ENCODE measurements at regions not wholly inside any gene's neighbourhood (a gene's known extent, or its start where the extent isn't known, plus 50 kb on each side); places are given as distances from the start of the nearest gene placed in this dataset.

GRCh38 chr2:187168720-187169713 lies 279.0 kb downstream of the CALCRL start:
- FAIRE-seq (no peak), DNase-seq (no peak)
- no peaks in the 10 kb centered on the region for H3K27me3 ChIP-seq (ENCODE audit: control insufficient read depth in 3 of 3, insufficient read depth in 3 of 3, low read length in 3 of 3)
- no peak overlapping the region for H3K4me3 ChIP-seq (ENCODE audit: low read depth in 1 of 3, low read length in 3 of 3)
- 43 to 67% (median 62%) methylated on average over 4 of the region's 4 CpGs for whole genome bisulfite sequencing, 3 donors
- H3K36me3 ChIP-seq (ENCODE audit: control insufficient read depth in 3 of 3, insufficient read depth in 2 of 3, low read depth in 1 of 3, low read length in 3 of 3), result no peaks in the 10 kb centered on the region
- H3K4me1 ChIP-seq (ENCODE audit: control insufficient read depth in 3 of 3, insufficient read depth in 2 of 3, low read depth in 1 of 3, low read length in 2 of 3), result no peaks in the 10 kb centered on the region
- peaks cover 0 to 11% of the 10 kb centered on the region in 2 donors for H3K9me3 ChIP-seq (ENCODE audit: control insufficient read depth in 2 of 2, insufficient read depth in 1 of 2, low read depth in 1 of 2, low read length in 1 of 2)
- H3K27ac ChIP-seq (ENCODE audit: low read depth in 1 of 3, low read length in 2 of 3), result no peak overlapping the region

- peaks cover 0 to 5% of the 10 kb centered on the region in 2 donors for H3K9me3 ChIP-seq (ENCODE audit: control insufficient read depth in 2 of 2, insufficient read depth in 1 of 2, low read depth in 1 of 2, low read length in 1 of 2)
- H3K4me3 ChIP-seq (ENCODE audit: low read depth in 1 of 3, low read length in 3 of 3), result no peak overlapping the region
- no peaks in the 10 kb centered on the region for H3K27me3 ChIP-seq (ENCODE audit: control insufficient read depth in 3 of 3, insufficient read depth in 3 of 3, low read length in 3 of 3)
- 91 to 96% (median 94%) methylated on average over 4 of the region's 4 CpGs for WGBS, 3 donors
- H3K4me1 ChIP-seq (ENCODE audit: control insufficient read depth in 3 of 3, insufficient read depth in 2 of 3, low read depth in 1 of 3, low read length in 2 of 3), result no peaks in the 10 kb centered on the region
- FAIRE-seq, result no peak
- no peak overlapping the region for H3K27ac ChIP-seq (ENCODE audit: low read depth in 1 of 3, low read length in 2 of 3)
- H3K36me3 ChIP-seq (ENCODE audit: control insufficient read depth in 3 of 3, insufficient read depth in 2 of 3, low read depth in 1 of 3, low read length in 3 of 3), result no peaks in the 10 kb centered on the region
- DNase-seq, result no peak
Measured at GRCh38 chr2:187167491-187167890, 280.6 kb downstream of the CALCRL start.

- WGBS, 3 donors, result 35 to 84% (median 71%) methylated on average over 1 of the region's 1 CpG
- H3K4me3 ChIP-seq (ENCODE audit: low read depth in 1 of 3, low read length in 3 of 3), result no peak overlapping the region
- no peaks in the 10 kb centered on the region for H3K36me3 ChIP-seq (ENCODE audit: control insufficient read depth in 3 of 3, insufficient read depth in 2 of 3, low read depth in 1 of 3, low read length in 3 of 3)
- peaks cover 0 to 5% of the 10 kb centered on the region in 2 donors for H3K9me3 ChIP-seq (ENCODE audit: control insufficient read depth in 2 of 2, insufficient read depth in 1 of 2, low read depth in 1 of 2, low read length in 1 of 2)
- FAIRE-seq (no peak), DNase-seq (no peak)
- no peaks in the 10 kb centered on the region for H3K4me1 ChIP-seq (ENCODE audit: control insufficient read depth in 3 of 3, insufficient read depth in 2 of 3, low read depth in 1 of 3, low read length in 2 of 3)
- no peak overlapping the region for H3K27ac ChIP-seq (ENCODE audit: low read depth in 1 of 3, low read length in 2 of 3)
- H3K27me3 ChIP-seq (ENCODE audit: control insufficient read depth in 3 of 3, insufficient read depth in 3 of 3, low read length in 3 of 3), result no peaks in the 10 kb centered on the region
Measured at GRCh38 chr2:187165936-187166610, 282.0 kb downstream of the CALCRL start.

- H3K27ac ChIP-seq (ENCODE audit: low read depth in 1 of 3, low read length in 2 of 3), result no peak overlapping the region
- 68 to 74% (median 69%) methylated on average over 3 of the region's 3 CpGs for WGBS, 3 donors
- no peak overlapping the region for H3K4me3 ChIP-seq (ENCODE audit: low read depth in 1 of 3, low read length in 3 of 3)
- H3K36me3 ChIP-seq (ENCODE audit: control insufficient read depth in 3 of 3, insufficient read depth in 2 of 3, low read depth in 1 of 3, low read length in 3 of 3), result no peaks in the 10 kb centered on the region
- DNase-seq (no peak), FAIRE-seq (no peak)
- H3K9me3 ChIP-seq (ENCODE audit: control insufficient read depth in 2 of 2, insufficient read depth in 1 of 2, low read depth in 1 of 2, low read length in 1 of 2), result peaks cover 0 to 9% of the 10 kb centered on the region in 2 donors
- no peaks in the 10 kb centered on the region for H3K4me1 ChIP-seq (ENCODE audit: control insufficient read depth in 3 of 3, insufficient read depth in 2 of 3, low read depth in 1 of 3, low read length in 2 of 3)
- no peaks in the 10 kb centered on the region for H3K27me3 ChIP-seq (ENCODE audit: control insufficient read depth in 3 of 3, insufficient read depth in 3 of 3, low read length in 3 of 3)
Measured at GRCh38 chr2:187158452-187158851, 289.6 kb downstream of the CALCRL start.

- FAIRE-seq (no peak), DNase-seq (peak in 1 of 2 donors; percentile 37)
- 11 to 68% (median 48%) methylated on average over 2 of the region's 2 CpGs for whole genome bisulfite sequencing, 3 donors
- Histone ChIP-seq H3K9me3 (ENCODE audit: control insufficient read depth in 2 of 2, insufficient read depth in 1 of 2, low read depth in 1 of 2, low read length in 1 of 2) (peaks cover 0 to 9% of the 10 kb centered on the region in 2 donors), H3K4me1 (ENCODE audit: control insufficient read depth in 3 of 3, insufficient read depth in 2 of 3, low read depth in 1 of 3, low read length in 2 of 3) (no peaks in the 10 kb centered on the region), H3K36me3 (ENCODE audit: control insufficient read depth in 3 of 3, insufficient read depth in 2 of 3, low read depth in 1 of 3, low read length in 3 of 3) (no peaks in the 10 kb centered on the region), H3K4me3 (ENCODE audit: low read depth in 1 of 3, low read length in 3 of 3) (no peak overlapping the region), H3K27me3 (ENCODE audit: control insufficient read depth in 3 of 3, insufficient read depth in 3 of 3, low read length in 3 of 3) (no peaks in the 10 kb centered on the region), H3K27ac (ENCODE audit: low read depth in 1 of 3, low read length in 2 of 3) (no peak overlapping the region)
Measured at GRCh38 chr2:187157046-187157445, 291.0 kb downstream of the CALCRL start.

GRCh38 chr2:187155476-187155875 lies 292.6 kb downstream of the CALCRL start:
- Histone ChIP-seq H3K27ac (ENCODE audit: low read depth in 1 of 3, low read length in 2 of 3) (no peak overlapping the region), H3K27me3 (ENCODE audit: control insufficient read depth in 3 of 3, insufficient read depth in 3 of 3, low read length in 3 of 3) (no peaks in the 10 kb centered on the region), H3K4me3 (ENCODE audit: low read depth in 1 of 3, low read length in 3 of 3) (no peak overlapping the region), H3K9me3 (ENCODE audit: control insufficient read depth in 2 of 2, insufficient read depth in 1 of 2, low read depth in 1 of 2, low read length in 1 of 2) (peaks cover 0 to 9% of the 10 kb centered on the region in 2 donors), H3K4me1 (ENCODE audit: control insufficient read depth in 3 of 3, insufficient read depth in 2 of 3, low read depth in 1 of 3, low read length in 2 of 3) (no peaks in the 10 kb centered on the region), H3K36me3 (ENCODE audit: control insufficient read depth in 3 of 3, insufficient read depth in 2 of 3, low read depth in 1 of 3, low read length in 3 of 3) (no peaks in the 10 kb centered on the region)
- FAIRE-seq (no peak), DNase-seq (no peak)
- 67 to 79% (median 77%) methylated on average over 1 of the region's 1 CpG for WGBS, 3 donors

- FAIRE-seq (no peak), DNase-seq (no peak)
- Histone ChIP-seq H3K4me1 (ENCODE audit: control insufficient read depth in 3 of 3, insufficient read depth in 2 of 3, low read depth in 1 of 3, low read length in 2 of 3) (no peaks in the 10 kb centered on the region), H3K9me3 (ENCODE audit: control insufficient read depth in 2 of 2, insufficient read depth in 1 of 2, low read depth in 1 of 2, low read length in 1 of 2) (peaks cover 0 to under 1% of the 10 kb centered on the region in 2 donors), H3K27me3 (ENCODE audit: control insufficient read depth in 3 of 3, insufficient read depth in 3 of 3, low read length in 3 of 3) (no peaks in the 10 kb centered on the region), H3K36me3 (ENCODE audit: control insufficient read depth in 3 of 3, insufficient read depth in 2 of 3, low read depth in 1 of 3, low read length in 3 of 3) (no peaks in the 10 kb centered on the region), H3K4me3 (ENCODE audit: low read depth in 1 of 3, low read length in 3 of 3) (no peak overlapping the region), H3K27ac (ENCODE audit: low read depth in 1 of 3, low read length in 2 of 3) (no peak overlapping the region)
- WGBS, 3 donors, result 54 to 59% (median 55%) methylated on average over 3 of the region's 3 CpGs
Measured at GRCh38 chr2:187150670-187151069, 297.4 kb downstream of the CALCRL start.

- no peaks in the 10 kb centered on the region for H3K9me3 ChIP-seq (ENCODE audit: control insufficient read depth in 2 of 2, insufficient read depth in 1 of 2, low read depth in 1 of 2, low read length in 1 of 2)
- H3K27me3 ChIP-seq (ENCODE audit: control insufficient read depth in 3 of 3, insufficient read depth in 3 of 3, low read length in 3 of 3), result no peaks in the 10 kb centered on the region
Measured at GRCh38 chr2:187148059-187148714, 299.2 kb upstream of the ZSWIM2 start.

More at GRCh38 chr2:187148059-187148714, 299.2 kb upstream of the ZSWIM2 start:
- DNase-seq (no peak), FAIRE-seq (no peak)
- WGBS, 3 donors, result 36 to 59% (median 58%) methylated on average over 2 of the region's 2 CpGs
- H3K4me1 ChIP-seq (ENCODE audit: control insufficient read depth in 3 of 3, insufficient read depth in 2 of 3, low read depth in 1 of 3, low read length in 2 of 3), result no peaks in the 10 kb centered on the region
- no peaks in the 10 kb centered on the region for H3K36me3 ChIP-seq (ENCODE audit: control insufficient read depth in 3 of 3, insufficient read depth in 2 of 3, low read depth in 1 of 3, low read length in 3 of 3)
- H3K27ac ChIP-seq (ENCODE audit: low read depth in 1 of 3, low read length in 2 of 3), result no peak overlapping the region
- H3K4me3 ChIP-seq (ENCODE audit: low read depth in 1 of 3, low read length in 3 of 3), result no peak overlapping the region

Data from small intestine (tissue), 7 donors.